GM21447 (cell line): ENCODE measurements at regions not wholly inside any gene's neighbourhood (a gene's known extent, or its start where the extent isn't known, plus 50 kb on each side); places are given as distances from the start of the nearest gene placed in this dataset.
A peak's percentile ranks its signal among the peaks of the same experiment; 100 is the strongest.
"Not testable (repeated sequence)": the region's sequence is repeated elsewhere in the genome, so short reads cannot be mapped to it uniquely, and the experiment has no call there.

Experiments used
- ATAC-seq: cut with Tn5 transposase; IDR thresholded peaks from one replicate; pipeline ENCODE4 v1.9.1; 2021; ENCODE audit not compliant: unreplicated experiment

DNA sequence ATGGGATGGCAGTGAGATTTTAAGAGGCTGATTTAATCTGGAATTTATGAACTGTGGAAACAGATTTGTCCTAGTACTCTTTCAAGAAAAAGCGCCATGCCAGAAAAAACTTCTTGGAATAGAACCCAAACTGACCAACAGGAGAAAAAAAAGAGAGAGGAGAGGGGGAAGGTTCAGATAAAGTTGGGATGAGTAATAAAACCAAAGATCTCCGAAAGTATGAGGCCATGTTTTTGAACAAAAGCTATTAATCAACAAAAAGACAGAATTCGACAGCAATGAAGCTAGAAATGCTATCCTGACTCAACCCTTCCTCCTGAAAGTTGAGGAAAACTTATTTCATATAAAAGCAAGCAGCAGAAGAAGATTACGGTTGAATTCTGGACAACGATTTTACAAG lies 135.5 kb downstream of the CEMIP2 start:
- ATAC-seq: no peak

DNA sequence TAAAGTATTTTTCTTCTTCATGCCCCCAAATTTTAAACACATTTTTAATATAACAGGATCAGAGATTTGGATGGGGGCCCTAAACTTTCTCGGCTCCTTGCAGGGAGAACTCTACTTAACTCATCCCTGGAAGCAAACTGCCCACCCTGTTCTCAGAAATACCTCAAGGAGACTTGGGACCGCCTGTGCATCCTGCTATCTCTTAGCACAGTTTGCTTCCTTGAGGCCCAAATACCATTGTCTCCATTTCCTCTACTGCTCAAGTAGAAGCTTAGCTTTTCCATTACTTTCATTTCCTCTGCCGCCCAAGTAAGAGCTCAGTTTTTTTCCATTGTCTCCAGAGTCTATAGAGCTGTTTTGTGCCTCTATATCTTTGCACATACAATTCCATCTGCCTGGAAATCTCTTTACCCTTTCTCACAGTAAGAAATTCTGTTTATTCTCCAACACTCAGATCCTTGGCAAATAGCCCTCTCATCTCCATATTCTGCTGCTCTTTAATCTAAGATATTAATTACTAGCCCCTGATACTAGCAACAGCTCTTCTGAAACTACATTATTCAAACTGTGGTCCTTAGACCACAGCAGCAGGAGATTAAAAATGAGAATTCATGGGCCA lies 137.8 kb downstream of the CEMIP2 start:
- ATAC-seq: no peak

- no peak for ATAC-seq
Observed at GRCh38 chr9:71629578-71630215, 138.6 kb downstream of the CEMIP2 start.

DNA sequence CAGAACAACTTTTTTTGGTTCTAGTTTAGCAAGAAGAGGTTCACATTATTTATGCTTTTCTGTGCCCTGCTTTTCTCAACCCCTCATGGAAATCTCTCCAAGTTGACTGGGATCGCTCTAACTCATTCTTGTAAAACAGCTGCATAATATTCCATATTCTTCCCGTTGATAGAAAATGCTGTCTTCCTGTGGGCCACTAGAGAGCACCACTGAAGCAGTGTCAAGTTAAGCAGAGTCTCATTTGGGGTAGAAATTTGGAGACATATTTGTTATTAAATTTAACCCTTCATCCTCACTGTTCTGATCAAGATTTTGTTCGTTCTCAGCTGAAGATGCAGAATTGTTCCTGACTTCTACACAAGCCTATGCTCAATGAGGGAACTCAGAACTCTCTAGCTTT lies 140.1 kb downstream of the CEMIP2 start:
- no peak for ATAC-seq

DNA sequence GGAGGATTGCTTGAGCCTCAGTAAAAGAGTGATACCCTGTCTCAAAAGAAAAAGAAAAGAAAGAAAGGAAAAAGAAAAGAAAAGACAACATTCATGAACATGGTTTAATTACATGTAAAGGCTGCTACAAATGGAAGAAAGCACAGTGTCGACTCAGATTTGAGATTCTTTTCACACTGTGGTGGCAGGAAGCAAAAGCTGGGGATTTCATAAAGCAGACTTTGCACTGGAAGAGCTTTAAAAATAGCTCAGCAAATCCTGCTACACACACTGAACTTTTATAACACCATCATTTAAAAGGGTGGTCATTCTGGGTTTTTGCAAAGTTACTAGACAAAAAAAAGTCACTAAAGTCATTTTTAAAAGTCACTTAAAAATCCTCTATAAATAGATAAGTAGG lies 140.8 kb downstream of the CEMIP2 start:
- ATAC-seq: no peak

GRCh38 chr9:71626395-71626794 lies 141.9 kb downstream of the CEMIP2 start:
- ATAC-seq: no peak

DNA sequence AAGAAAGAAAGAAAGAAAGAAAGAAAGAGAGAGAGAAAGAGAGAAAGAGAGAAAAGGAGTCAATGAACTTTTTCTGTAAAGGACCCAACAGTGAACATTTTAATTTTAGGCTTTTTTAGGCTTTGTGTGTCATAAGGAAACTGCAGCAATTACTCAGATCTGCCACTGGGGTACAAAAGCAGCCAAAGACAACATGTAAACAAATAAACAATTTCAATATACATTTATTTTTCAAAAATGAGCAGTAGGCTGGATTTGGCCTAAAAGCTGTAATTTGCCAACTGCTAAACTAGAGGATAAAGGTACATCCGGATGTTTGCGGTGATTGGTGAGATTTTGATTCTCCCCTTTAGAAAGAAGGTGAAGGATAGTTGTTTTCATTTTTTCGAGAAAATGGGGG lies 143.6 kb downstream of the CEMIP2 start:
- no peak for ATAC-seq

- no peak for ATAC-seq
Observed at GRCh38 chr9:71620746-71621145, 147.6 kb downstream of the CEMIP2 start.

- ATAC-seq: no peak
Observed at GRCh38 chr9:71620331-71620730, 148.0 kb downstream of the CEMIP2 start.

DNA sequence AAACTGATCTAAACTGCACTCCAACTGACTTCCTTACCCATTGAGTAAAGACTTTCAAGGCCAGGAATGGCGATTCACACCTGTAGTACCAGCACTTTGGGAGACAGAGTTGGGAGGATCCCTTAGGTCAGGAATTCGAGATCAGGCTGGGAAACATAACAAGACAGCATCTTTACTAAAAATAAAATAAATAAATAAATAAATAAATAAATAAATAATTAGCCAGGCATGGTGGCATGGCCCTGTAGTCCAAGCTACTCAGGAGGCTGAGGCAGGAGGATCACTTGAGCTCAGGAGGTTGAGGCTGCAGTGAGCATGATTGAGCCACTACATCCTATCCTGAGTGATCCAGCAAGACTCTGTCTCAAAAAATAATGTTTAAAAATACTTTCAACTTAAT lies 148.4 kb downstream of the CEMIP2 start:
- no peak for ATAC-seq

DNA sequence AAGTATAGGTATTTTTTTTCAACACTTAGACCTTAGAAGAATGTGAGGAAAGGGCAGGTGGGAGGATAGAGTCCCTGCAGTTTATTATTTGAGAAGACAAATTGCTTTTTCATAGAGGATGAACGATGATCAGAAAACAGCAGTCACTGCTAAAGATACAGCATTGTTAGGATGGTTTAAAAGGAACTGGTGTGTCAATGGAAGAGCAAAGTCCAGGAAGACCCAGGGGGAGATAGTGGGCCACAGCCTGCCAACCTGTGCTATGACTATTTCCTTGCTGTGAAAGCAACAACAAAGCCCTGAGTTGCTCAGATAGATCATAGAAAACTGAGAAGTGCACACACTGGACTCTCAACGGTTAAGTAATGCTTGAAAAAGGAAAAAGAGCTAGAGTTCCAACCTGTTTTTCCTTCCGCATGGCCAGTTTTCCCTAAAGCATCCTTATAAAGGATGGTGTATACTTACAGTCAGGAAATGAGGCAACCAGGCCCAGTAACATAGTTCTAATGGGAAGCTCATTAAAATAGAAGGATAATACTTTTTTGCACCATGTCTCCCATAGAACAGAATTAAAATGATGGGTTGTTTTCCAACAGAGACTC lies 153.8 kb downstream of the CEMIP2 start:
- no peak for ATAC-seq

- ATAC-seq: no peak
Observed at GRCh38 chr9:71612889-71613288, 155.4 kb downstream of the CEMIP2 start.

DNA sequence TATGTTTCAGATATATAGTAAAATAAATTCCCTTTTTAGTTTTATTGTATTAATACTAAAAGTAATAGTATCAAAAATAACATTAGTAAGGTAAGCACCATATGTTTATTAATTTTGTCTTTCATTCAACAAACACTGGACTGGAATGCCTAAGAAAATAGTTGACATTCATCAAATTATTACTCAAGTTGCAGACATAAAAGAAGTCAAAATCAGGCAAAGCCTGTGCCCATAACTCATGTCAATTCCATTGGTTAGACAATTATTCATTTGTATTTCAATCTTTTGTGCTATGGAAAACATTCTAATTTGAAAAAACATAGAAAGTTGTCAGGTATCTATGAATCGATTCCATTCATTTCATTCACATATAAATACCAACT lies 158.9 kb downstream of the CEMIP2 start:
- no peak for ATAC-seq

DNA sequence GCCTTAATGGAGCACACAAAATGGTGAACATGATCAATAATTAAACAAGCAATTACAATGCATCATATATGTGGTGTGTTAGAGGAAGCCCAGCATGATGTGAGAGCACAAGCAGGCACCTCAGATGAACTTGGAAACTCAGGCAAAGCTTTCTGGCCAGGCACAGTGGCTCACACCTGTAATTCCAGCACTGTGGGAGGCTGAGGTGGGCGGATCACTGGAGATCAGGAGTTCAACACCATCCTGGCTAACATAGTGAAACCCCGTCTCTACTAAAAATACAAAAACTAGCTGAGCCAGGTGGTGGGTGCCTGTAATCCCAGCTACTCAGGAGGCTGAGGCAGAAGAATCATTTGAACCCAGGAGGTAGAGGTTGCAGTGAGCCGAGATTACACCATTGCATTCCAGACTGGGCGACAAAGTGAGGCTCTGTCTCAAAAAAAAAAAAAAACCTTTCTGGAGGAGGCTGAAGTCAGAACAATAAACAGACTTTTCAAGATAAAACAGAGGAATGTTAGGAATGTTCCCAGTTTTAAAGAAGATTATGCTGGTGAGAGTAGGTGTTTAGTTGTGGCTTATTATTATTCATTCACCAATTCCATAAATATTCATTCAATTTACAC lies 159.4 kb downstream of the CEMIP2 start:
- no peak for ATAC-seq

- no peak for ATAC-seq
Observed at GRCh38 chr9:71608021-71608420, 160.3 kb downstream of the CEMIP2 start.

- ATAC-seq: no peak
Observed at GRCh38 chr9:71607461-71607881, 160.8 kb downstream of the CEMIP2 start.

DNA sequence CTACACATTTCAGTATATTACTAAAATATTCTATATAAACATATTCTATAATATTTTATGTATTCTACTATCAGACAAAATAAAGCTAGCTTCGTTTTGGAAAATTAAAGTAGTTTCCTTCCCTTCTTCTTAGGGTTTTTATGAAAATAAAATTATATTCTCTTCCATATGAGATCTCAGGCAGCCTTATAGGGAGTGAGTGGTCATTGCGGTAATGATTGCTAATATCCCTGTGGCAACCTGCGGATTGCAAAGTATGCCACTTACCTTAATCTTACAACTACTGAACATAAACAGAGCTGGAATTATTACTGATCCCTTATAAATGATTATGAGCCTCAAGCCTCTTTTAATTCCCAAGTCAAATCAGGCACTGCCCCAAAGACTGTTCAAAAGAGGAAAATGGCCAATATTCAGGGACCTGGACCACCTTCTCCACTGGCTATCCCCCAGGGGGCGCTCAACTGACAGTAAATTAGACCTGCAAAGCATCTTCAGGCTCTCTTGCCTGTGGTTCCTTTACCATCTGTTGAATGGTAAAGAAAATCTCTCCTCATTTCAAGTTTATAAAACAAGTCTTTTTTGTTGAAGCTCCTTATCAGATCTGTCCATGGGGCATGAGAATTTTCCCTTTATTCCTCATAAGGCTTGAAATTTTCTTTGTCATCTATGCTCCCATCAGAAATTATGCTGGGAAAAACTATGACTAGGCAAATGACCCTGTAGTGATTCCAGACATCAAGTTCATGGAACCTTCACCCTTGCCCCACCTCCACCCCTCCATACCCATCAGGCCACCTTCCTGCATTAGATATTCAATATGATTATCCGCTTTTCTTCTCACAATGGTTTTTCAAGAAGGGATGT lies 163.9 kb downstream of the CEMIP2 start:
- ATAC-seq: peak; percentile 93

DNA sequence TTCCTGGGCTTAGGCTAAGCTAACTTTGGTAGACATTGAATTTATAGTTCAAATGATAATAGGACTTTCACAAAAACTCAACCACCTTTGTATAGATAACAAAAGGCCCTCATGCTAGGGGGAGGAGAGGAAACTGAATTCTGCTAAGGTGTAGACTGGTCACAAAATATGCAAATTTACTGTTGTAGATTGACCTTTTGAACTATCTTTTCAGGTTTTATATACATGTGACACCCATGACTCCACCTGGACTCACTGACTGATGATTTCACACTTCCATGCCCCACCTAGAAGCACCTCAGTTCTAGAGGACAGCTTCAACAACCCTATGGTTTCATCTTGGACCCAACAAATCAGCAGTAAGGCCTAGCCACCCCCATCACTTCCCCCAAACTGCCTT lies 165.7 kb downstream of the CEMIP2 start:
- ATAC-seq: peak; percentile 55

DNA sequence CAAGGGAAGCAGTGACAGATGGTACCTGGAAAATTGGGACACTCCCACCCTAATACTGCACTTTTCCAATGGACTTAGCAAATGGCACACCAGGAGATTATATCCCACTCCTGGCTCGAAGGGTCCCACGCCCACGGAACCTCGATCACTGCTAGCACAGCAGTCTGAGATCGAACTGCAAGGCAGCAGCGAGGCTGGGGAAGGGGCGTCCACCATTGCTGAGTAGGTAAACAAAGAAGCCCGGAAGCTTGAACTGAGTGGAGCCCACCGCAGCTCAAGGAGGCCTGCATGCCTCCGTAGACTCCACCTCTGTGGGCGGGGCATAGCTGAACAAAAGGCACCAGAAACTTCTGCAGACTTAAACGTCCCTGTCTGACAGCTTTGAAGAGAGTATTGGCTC lies 172.6 kb downstream of the CEMIP2 start:
- ATAC-seq: not testable (repeated sequence)

GRCh38 chr9:71594541-71594940 lies 173.8 kb downstream of the CEMIP2 start:
- no peak for ATAC-seq

GRCh38 chr9:71592400-71592799 lies 175.9 kb downstream of the CEMIP2 start:
- ATAC-seq: no peak
